HEK293 (cell line): ENCODE measurements at regions not wholly inside any gene's neighbourhood (a gene's known extent, or its start where the extent isn't known, plus 50 kb on each side); places are given as distances from the start of the nearest gene placed in this dataset.

Experiments used
- MZF1 ChIP-seq: fragments of 450-650 bp; formaldehyde crosslinking; IDR thresholded peaks from 2 replicates; pipeline ENCODE4 v1.5.1; 2017; ENCODE audit warnings: missing biosample characterization, missing genetic modification characterization, borderline replicate concordance
- ZBTB17 ChIP-seq: fragments of 450-650 bp; formaldehyde crosslinking; IDR thresholded peaks from 2 replicates; pipeline ENCODE4 v1.5.1; 2016; ENCODE audit warnings: missing biosample characterization, missing genetic modification characterization
- ZBTB7A ChIP-seq: fragments of 450-650 bp; formaldehyde crosslinking; IDR thresholded peaks from 2 replicates; pipeline ENCODE4 v1.5.1; 2016; ENCODE audit warnings: low read depth, missing biosample characterization, missing genetic modification characterization
- ZNF121 ChIP-seq: fragments of 450-650 bp; formaldehyde crosslinking; IDR thresholded peaks from 2 replicates; pipeline ENCODE4 v1.5.1; 2016; ENCODE audit warnings: missing biosample characterization, missing genetic modification characterization
- ZNF24 ChIP-seq: fragments of 450-650 bp; formaldehyde crosslinking; IDR thresholded peaks from 2 replicates; pipeline ENCODE4 v1.5.1; 2016; ENCODE audit warnings: missing biosample characterization, missing genetic modification characterization
- ZNF558 ChIP-seq: fragments of 450-650 bp; formaldehyde crosslinking; IDR thresholded peaks from 2 replicates; pipeline ENCODE4 v1.5.1; 2016; ENCODE audit warnings: missing biosample characterization, missing genetic modification characterization
- ZNF560 ChIP-seq: fragments of 450-650 bp; formaldehyde crosslinking; IDR thresholded peaks from 2 replicates; pipeline ENCODE4 v1.5.1; 2017; ENCODE audit warnings: missing biosample characterization, missing genetic modification characterization, borderline replicate concordance
- ZNF664 ChIP-seq: fragments of 450-650 bp; formaldehyde crosslinking; IDR thresholded peaks from 2 replicates; pipeline ENCODE4 v1.5.1; 2016; ENCODE audit warnings: missing biosample characterization, missing genetic modification characterization
- TF ChIP-seq, protein P1 (sequence below): fragments of 450-650 bp; formaldehyde crosslinking; IDR thresholded peaks from 2 replicates; pipeline ENCODE4 v1.5.1; 2016; ENCODE audit warnings: missing biosample characterization, missing genetic modification characterization
- TF ChIP-seq, protein P2 (sequence below): fragments of 450-650 bp; formaldehyde crosslinking; IDR thresholded peaks from 2 replicates; pipeline ENCODE4 v1.5.1; 2016; ENCODE audit warnings: missing biosample characterization, missing genetic modification characterization
- TF ChIP-seq, protein P3 (sequence below): fragments of 450-650 bp; formaldehyde crosslinking; IDR thresholded peaks from 2 replicates; pipeline ENCODE4 v1.5.1; 2016; ENCODE audit warnings: missing biosample characterization, missing genetic modification characterization
- TF ChIP-seq, protein P4 (sequence below): sonication (generic); formaldehyde crosslinking; IDR thresholded peaks from 2 replicates; pipeline ENCODE4 v1.8.1; 2022; ENCODE audit warnings: mild to moderate bottlenecking, moderate library complexity, missing genetic modification reagents
- TF ChIP-seq, protein P5 (sequence below): fragments of 450-650 bp; formaldehyde crosslinking; IDR thresholded peaks from 2 replicates; pipeline ENCODE4 v1.5.1; 2016; ENCODE audit warnings: missing biosample characterization, missing genetic modification characterization

DNA sequence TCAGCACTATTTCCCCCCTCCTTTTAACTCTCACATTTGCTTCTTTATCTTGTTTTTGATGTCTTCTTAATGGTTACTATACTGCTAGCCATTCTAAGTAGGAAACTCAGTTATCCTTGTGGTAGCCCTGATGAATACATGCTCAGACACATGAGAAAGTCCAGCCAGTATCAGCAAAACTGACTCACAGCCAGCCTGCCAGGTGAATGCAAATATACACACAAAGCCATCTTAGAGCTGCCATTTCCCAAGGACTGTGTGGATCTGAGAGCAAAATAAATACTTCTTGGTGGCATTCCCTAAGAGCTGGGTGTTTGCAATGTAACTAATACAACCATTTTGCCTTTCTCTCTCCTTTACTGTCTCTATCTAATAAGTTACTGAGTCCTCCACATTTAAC lies 455.2 kb downstream of the CCER1 start:
- no peak for TF ChIP-seq ZBTB7A (tag by site-specific recombination)
- no peak for TF ChIP-seq ZNF121 (tag by site-specific recombination)
- TF ChIP-seq, protein P1, sequence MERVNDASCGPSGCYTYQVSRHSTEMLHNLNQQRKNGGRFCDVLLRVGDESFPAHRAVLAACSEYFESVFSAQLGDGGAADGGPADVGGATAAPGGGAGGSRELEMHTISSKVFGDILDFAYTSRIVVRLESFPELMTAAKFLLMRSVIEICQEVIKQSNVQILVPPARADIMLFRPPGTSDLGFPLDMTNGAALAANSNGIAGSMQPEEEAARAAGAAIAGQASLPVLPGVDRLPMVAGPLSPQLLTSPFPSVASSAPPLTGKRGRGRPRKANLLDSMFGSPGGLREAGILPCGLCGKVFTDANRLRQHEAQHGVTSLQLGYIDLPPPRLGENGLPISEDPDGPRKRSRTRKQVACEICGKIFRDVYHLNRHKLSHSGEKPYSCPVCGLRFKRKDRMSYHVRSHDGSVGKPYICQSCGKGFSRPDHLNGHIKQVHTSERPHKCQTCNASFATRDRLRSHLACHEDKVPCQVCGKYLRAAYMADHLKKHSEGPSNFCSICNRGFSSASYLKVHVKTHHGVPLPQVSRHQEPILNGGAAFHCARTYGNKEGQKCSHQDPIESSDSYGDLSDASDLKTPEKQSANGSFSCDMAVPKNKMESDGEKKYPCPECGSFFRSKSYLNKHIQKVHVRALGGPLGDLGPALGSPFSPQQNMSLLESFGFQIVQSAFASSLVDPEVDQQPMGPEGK: no peak
- TF ChIP-seq ZNF560 (tag by site-specific recombination): no peak
- no peak for TF ChIP-seq ZNF558 (tag by site-specific recombination)
- TF ChIP-seq, protein P2, sequence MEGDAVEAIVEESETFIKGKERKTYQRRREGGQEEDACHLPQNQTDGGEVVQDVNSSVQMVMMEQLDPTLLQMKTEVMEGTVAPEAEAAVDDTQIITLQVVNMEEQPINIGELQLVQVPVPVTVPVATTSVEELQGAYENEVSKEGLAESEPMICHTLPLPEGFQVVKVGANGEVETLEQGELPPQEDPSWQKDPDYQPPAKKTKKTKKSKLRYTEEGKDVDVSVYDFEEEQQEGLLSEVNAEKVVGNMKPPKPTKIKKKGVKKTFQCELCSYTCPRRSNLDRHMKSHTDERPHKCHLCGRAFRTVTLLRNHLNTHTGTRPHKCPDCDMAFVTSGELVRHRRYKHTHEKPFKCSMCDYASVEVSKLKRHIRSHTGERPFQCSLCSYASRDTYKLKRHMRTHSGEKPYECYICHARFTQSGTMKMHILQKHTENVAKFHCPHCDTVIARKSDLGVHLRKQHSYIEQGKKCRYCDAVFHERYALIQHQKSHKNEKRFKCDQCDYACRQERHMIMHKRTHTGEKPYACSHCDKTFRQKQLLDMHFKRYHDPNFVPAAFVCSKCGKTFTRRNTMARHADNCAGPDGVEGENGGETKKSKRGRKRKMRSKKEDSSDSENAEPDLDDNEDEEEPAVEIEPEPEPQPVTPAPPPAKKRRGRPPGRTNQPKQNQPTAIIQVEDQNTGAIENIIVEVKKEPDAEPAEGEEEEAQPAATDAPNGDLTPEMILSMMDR (tag by site-specific recombination): no peak
- no peak for TF ChIP-seq ZBTB17 (tag by site-specific recombination)
- TF ChIP-seq, protein P3, sequence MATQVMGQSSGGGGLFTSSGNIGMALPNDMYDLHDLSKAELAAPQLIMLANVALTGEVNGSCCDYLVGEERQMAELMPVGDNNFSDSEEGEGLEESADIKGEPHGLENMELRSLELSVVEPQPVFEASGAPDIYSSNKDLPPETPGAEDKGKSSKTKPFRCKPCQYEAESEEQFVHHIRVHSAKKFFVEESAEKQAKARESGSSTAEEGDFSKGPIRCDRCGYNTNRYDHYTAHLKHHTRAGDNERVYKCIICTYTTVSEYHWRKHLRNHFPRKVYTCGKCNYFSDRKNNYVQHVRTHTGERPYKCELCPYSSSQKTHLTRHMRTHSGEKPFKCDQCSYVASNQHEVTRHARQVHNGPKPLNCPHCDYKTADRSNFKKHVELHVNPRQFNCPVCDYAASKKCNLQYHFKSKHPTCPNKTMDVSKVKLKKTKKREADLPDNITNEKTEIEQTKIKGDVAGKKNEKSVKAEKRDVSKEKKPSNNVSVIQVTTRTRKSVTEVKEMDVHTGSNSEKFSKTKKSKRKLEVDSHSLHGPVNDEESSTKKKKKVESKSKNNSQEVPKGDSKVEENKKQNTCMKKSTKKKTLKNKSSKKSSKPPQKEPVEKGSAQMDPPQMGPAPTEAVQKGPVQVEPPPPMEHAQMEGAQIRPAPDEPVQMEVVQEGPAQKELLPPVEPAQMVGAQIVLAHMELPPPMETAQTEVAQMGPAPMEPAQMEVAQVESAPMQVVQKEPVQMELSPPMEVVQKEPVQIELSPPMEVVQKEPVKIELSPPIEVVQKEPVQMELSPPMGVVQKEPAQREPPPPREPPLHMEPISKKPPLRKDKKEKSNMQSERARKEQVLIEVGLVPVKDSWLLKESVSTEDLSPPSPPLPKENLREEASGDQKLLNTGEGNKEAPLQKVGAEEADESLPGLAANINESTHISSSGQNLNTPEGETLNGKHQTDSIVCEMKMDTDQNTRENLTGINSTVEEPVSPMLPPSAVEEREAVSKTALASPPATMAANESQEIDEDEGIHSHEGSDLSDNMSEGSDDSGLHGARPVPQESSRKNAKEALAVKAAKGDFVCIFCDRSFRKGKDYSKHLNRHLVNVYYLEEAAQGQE (tag by site-specific recombination): no peak
- TF ChIP-seq ZNF664 (tag by site-specific recombination): no peak
- TF ChIP-seq ZNF24: no peak
- TF ChIP-seq, protein P4, sequence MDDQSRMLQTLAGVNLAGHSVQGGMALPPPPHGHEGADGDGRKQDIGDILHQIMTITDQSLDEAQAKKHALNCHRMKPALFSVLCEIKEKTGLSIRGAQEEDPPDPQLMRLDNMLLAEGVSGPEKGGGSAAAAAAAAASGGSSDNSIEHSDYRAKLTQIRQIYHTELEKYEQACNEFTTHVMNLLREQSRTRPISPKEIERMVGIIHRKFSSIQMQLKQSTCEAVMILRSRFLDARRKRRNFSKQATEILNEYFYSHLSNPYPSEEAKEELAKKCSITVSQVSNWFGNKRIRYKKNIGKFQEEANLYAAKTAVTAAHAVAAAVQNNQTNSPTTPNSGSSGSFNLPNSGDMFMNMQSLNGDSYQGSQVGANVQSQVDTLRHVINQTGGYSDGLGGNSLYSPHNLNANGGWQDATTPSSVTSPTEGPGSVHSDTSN (CRISPR knock-in tag): no peak
- TF ChIP-seq MZF1: no peak
- TF ChIP-seq, protein P5, sequence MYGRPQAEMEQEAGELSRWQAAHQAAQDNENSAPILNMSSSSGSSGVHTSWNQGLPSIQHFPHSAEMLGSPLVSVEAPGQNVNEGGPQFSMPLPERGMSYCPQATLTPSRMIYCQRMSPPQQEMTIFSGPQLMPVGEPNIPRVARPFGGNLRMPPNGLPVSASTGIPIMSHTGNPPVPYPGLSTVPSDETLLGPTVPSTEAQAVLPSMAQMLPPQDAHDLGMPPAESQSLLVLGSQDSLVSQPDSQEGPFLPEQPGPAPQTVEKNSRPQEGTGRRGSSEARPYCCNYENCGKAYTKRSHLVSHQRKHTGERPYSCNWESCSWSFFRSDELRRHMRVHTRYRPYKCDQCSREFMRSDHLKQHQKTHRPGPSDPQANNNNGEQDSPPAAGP (tag by site-specific recombination): no peak
